PFSK-1 (cell line): ENCODE measurements at regions not wholly inside any gene's neighbourhood (a gene's known extent, or its start where the extent isn't known, plus 50 kb on each side); places are given as distances from the start of the nearest gene placed in this dataset.

Experiments used
- POLR2AphosphoS5 ChIP-seq: IDR thresholded peaks from 2 replicates; pipeline ENCODE4 v1.6.1; 2012; ENCODE audit warnings: low read depth, mild to moderate bottlenecking, control low read depth, low read length, moderate library complexity
- SIN3A ChIP-seq: IDR thresholded peaks from 2 replicates; pipeline ENCODE4 v1.6.1; 2012; ENCODE audit warnings: mild to moderate bottlenecking, low read length, moderate library complexity, borderline replicate concordance; ENCODE audit not compliant: insufficient read depth
- TAF1 ChIP-seq: IDR thresholded peaks from 2 replicates; pipeline ENCODE4 v1.6.1; 2012; ENCODE audit warnings: low read length, control low read depth, borderline replicate concordance; ENCODE audit not compliant: insufficient read depth

DNA sequence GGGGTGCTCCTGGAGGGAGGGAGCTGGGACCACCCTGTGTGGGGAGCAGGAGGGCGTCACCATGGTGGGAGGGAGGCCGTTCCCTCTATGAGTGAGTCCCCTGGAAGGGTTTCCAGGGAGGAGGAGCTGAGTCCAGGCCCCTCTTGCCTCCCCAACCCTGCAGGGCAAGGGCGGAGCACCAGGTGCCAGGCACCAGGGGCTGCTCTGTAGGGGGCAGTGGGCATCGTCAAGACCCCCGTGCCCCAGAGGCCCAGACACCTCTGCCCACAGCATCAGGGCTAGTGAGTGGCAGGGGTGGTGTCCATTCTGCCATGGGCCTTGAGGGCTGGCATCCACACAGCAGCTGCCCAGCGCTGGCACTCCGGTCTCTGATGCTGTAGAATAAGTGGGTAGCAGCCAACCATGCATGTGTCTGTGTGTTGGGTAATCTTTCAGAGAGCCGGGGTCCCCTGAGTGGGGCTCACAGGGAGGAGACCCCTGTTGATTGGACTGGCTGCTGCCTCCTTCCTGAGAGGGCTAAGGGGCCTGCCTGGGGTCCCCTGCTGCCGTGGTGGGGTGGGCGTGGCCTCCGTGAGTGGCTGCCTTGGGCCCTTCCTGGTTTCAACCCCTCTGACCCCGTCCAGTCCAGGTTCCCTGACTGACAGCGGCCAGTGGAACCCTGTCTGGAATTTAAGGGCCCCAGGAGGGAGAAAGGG, 72.7 kb upstream of the RNU6ATAC start:
- TF ChIP-seq TAF1 (no peak), POLR2AphosphoS5 (no peak), SIN3A (no peak)
